ENCODE measurements at regions not wholly inside any gene's neighbourhood (a gene's known extent, or its start where the extent isn't known, plus 50 kb on each side); places are given as distances from the start of the nearest gene placed in this dataset.
A peak's percentile ranks its signal among the peaks of the same experiment; 100 is the strongest.

- no peak for TF ChIP-seq CTCF (IDR thresholded peaks at IDR 0.05; ENCODE audit: unreplicated experiment)
- H3K4me3 Mint-ChIP-seq: no peak overlapping the region
- H3K36me3 Mint-ChIP-seq: no peaks in the 10 kb centered on the region
- peaks cover 1% of the 10 kb centered on the region for H3K9me3 Mint-ChIP-seq
- H3K4me1 Mint-ChIP-seq: peaks cover 38% of the 10 kb centered on the region
- peaks cover 3% of the 10 kb centered on the region for H3K27me3 Mint-ChIP-seq (ENCODE audit: low read depth)
- DNase-seq (ENCODE audit: low spot score in 2 of 2, unreplicated experiment in 2 of 2): no peak
- H3K27ac Mint-ChIP-seq: no peak overlapping the region
These were observed 321.1 kb downstream of the MN1 start for GRCh38 chr22:27480487-27480886.

GRCh38 chr22:27482402-27482801 lies 319.2 kb downstream of the MN1 start:
- Mint-ChIP-seq H3K36me3 (no peaks in the 10 kb centered on the region), H3K27ac (peak overlapping the region; percentile 32), H3K4me1 (peaks cover 25% of the 10 kb centered on the region), H3K9me3 (peaks cover 10% of the 10 kb centered on the region), H3K4me3 (no peak overlapping the region), H3K27me3 (ENCODE audit: low read depth) (peaks cover 1% of the 10 kb centered on the region)
- DNase-seq (ENCODE audit: low spot score in 2 of 2, unreplicated experiment in 2 of 2): no peak
- TF ChIP-seq CTCF (IDR thresholded peaks at IDR 0.05; ENCODE audit: unreplicated experiment): no peak

- no peak overlapping the region for H3K4me3 Mint-ChIP-seq
- no peak for DNase-seq (ENCODE audit: low spot score in 2 of 2, unreplicated experiment in 2 of 2)
- H3K9me3 Mint-ChIP-seq: peaks cover 10% of the 10 kb centered on the region
- peaks cover 1% of the 10 kb centered on the region for H3K27me3 Mint-ChIP-seq (ENCODE audit: low read depth)
- no peaks in the 10 kb centered on the region for H3K36me3 Mint-ChIP-seq
- H3K27ac Mint-ChIP-seq: no peak overlapping the region
- peaks cover 31% of the 10 kb centered on the region for H3K4me1 Mint-ChIP-seq
- TF ChIP-seq CTCF (IDR thresholded peaks at IDR 0.05; ENCODE audit: unreplicated experiment): no peak
These were observed 318.3 kb downstream of the MN1 start for GRCh38 chr22:27483095-27483785.

- H3K4me3 Mint-ChIP-seq: no peak overlapping the region
- H3K27me3 Mint-ChIP-seq (ENCODE audit: low read depth): peaks cover 1% of the 10 kb centered on the region
- H3K36me3 Mint-ChIP-seq: no peaks in the 10 kb centered on the region
- no peak for TF ChIP-seq CTCF (IDR thresholded peaks at IDR 0.05; ENCODE audit: unreplicated experiment)
- peaks cover 30% of the 10 kb centered on the region for H3K4me1 Mint-ChIP-seq
- H3K9me3 Mint-ChIP-seq: peaks cover 10% of the 10 kb centered on the region
- no peak overlapping the region for H3K27ac Mint-ChIP-seq
- DNase-seq (ENCODE audit: low spot score in 2 of 2, unreplicated experiment in 2 of 2): no peak
These were observed 315.7 kb downstream of the MN1 start for GRCh38 chr22:27485842-27486241.

- H3K4me3 Mint-ChIP-seq: no peak overlapping the region
- H3K9me3 Mint-ChIP-seq: peaks cover 28% of the 10 kb centered on the region
- no peaks in the 10 kb centered on the region for H3K36me3 Mint-ChIP-seq
- peaks cover 2% of the 10 kb centered on the region for H3K27me3 Mint-ChIP-seq (ENCODE audit: low read depth)
- no peak for TF ChIP-seq CTCF (IDR thresholded peaks at IDR 0.05; ENCODE audit: unreplicated experiment)
- H3K27ac Mint-ChIP-seq: no peak overlapping the region
- no peak for DNase-seq (ENCODE audit: low spot score in 2 of 2, unreplicated experiment in 2 of 2)
- H3K4me1 Mint-ChIP-seq: peaks cover 19% of the 10 kb centered on the region
These were observed 313.7 kb downstream of the MN1 start for GRCh38 chr22:27487600-27488452.
